ENCODE measurements at regions not wholly inside any gene's neighbourhood (a gene's known extent, or its start where the extent isn't known, plus 50 kb on each side); places are given as distances from the start of the nearest gene placed in this dataset.

- TF ChIP-seq CTCF (IDR thresholded peaks at IDR 0.05; ENCODE audit: extremely low read depth in 1 of 2, insufficient read depth in 1 of 2, low read depth in 1 of 2, low read length in 2 of 2) (no peak), EZH2 (IDR thresholded peaks at IDR 0.05; ENCODE audit: borderline replicate concordance, low read depth, low read length, severe bottlenecking) (no peak), MAX (IDR thresholded peaks at IDR 0.05; ENCODE audit: insufficient read depth, insufficient read length) (no peak), POLR2AphosphoS5 (IDR thresholded peaks at IDR 0.05; ENCODE audit: insufficient read depth, low read depth, low read length) (no peak), POLR2A (IDR thresholded peaks at IDR 0.05; ENCODE audit: low read depth, low read length) (no peak), JUN (IDR thresholded peaks at IDR 0.05; ENCODE audit: borderline replicate concordance, insufficient read depth, insufficient read length, low read depth) (no peak), MYC (IDR thresholded peaks at IDR 0.05; ENCODE audit: low read depth, low read length) (no peak), GATA2 (IDR thresholded peaks at IDR 0.05; ENCODE audit: insufficient read depth, insufficient read length, low read depth, low read length) (no peak)
Measured at GRCh38 chr9:134252084-134252830, 74.0 kb upstream of the RXRA start.

All from endothelial cell of umbilical vein (primary cell).